ENCODE measurements at regions not wholly inside any gene's neighbourhood (a gene's known extent, or its start where the extent isn't known, plus 50 kb on each side); places are given as distances from the start of the nearest gene placed in this dataset.

DNA sequence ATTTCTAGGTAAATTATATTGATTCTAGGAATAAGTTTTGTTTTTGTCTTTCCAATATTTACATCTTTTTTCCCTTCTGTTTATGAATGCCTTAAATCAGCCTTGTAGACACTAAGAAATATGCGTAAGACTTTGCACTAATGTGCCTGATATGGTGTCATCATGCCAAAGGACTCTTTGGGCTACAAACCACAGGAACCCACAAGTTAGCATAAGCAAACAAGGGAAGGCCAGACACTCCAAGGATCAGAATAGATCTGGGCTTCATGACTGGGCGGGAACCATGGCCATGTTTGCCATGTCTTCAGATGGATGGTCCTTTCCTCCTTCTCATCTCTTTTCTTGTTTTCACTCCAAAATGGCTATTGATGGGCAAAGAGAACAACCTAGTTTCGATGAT lies 242.2 kb upstream of the CHRNA7 start:
- Mint-ChIP-seq H3K36me3 (ENCODE audit: unreplicated experiment) (no peaks in the 10 kb centered on the region), H3K9me3 (ENCODE audit: unreplicated experiment) (peaks cover 6% of the 10 kb centered on the region), H3K4me1 (ENCODE audit: unreplicated experiment) (no peaks in the 10 kb centered on the region), H3K4me3 (ENCODE audit: unreplicated experiment) (no peak overlapping the region), H3K27ac (ENCODE audit: unreplicated experiment) (no peak overlapping the region), H3K27me3 (ENCODE audit: unreplicated experiment) (no peaks in the 10 kb centered on the region)
- DNase-seq (ENCODE audit: extremely low spot score, unreplicated experiment) = no peak
- TF ChIP-seq, protein P1, sequence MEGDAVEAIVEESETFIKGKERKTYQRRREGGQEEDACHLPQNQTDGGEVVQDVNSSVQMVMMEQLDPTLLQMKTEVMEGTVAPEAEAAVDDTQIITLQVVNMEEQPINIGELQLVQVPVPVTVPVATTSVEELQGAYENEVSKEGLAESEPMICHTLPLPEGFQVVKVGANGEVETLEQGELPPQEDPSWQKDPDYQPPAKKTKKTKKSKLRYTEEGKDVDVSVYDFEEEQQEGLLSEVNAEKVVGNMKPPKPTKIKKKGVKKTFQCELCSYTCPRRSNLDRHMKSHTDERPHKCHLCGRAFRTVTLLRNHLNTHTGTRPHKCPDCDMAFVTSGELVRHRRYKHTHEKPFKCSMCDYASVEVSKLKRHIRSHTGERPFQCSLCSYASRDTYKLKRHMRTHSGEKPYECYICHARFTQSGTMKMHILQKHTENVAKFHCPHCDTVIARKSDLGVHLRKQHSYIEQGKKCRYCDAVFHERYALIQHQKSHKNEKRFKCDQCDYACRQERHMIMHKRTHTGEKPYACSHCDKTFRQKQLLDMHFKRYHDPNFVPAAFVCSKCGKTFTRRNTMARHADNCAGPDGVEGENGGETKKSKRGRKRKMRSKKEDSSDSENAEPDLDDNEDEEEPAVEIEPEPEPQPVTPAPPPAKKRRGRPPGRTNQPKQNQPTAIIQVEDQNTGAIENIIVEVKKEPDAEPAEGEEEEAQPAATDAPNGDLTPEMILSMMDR (IDR thresholded peaks at IDR 0.05) = no peak

DNA sequence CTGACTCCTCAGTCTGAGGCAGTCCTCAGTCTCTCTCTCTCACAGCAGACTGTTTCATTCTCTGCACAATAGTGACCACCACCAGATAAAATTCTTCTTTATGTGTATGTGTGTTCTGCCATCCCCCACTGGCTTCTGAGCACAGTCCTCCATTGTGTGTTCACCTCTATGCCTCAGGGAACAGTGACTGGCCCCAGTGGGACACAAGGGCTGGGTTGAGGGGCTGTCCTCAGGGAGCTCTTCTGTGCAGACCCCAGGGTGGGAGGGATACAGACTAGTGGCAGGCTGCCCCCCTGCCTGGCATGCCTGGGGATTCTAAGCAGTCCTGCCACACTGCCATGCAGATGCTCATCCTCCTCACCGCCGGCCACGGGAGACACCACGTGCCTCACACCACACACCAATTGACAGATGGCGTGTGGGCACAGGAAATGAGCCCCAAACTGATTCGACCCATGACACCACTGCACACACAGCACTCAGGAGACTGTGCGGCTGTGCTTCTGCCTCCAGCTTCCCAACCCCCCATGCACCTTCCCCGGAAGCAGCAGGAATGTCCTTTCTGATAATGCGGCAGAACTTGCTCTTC lies 237.6 kb upstream of the CHRNA7 start:
- H3K4me1 Mint-ChIP-seq (ENCODE audit: unreplicated experiment) = no peaks in the 10 kb centered on the region
- H3K27ac Mint-ChIP-seq (ENCODE audit: unreplicated experiment) = no peak overlapping the region
- H3K4me3 Mint-ChIP-seq (ENCODE audit: unreplicated experiment) = no peak overlapping the region
- DNase-seq (ENCODE audit: extremely low spot score, unreplicated experiment) = peak; percentile 65
- TF ChIP-seq, protein P1 (IDR thresholded peaks at IDR 0.05) = no peak
- no peaks in the 10 kb centered on the region for H3K27me3 Mint-ChIP-seq (ENCODE audit: unreplicated experiment)
- no peaks in the 10 kb centered on the region for H3K36me3 Mint-ChIP-seq (ENCODE audit: unreplicated experiment)
- H3K9me3 Mint-ChIP-seq (ENCODE audit: unreplicated experiment) = peaks cover 6% of the 10 kb centered on the region

DNA sequence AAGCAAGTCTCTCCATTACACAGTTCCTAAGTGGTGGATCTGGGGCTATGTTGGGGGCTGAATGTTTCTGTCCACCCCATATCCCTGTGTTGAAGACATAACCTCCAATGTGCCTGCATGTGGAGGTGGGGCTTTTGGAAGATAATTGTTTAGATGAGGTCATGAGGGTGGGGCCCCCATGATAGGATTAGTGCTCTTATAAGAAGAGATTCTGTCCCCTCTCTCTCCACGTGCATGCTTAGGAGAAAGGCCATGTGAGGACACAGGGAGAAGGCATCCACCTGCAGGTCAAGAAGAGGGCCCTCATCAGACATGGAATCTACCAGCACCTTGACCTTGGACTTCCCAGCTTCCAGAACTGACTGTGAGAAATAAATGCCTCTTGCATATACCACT lies 231.0 kb upstream of the CHRNA7 start:
- TF ChIP-seq, protein P1 (IDR thresholded peaks at IDR 0.05) = no peak
- no peak overlapping the region for H3K4me3 Mint-ChIP-seq (ENCODE audit: unreplicated experiment)
- no peaks in the 10 kb centered on the region for H3K9me3 Mint-ChIP-seq (ENCODE audit: unreplicated experiment)
- no peaks in the 10 kb centered on the region for H3K36me3 Mint-ChIP-seq (ENCODE audit: unreplicated experiment)
- no peak overlapping the region for H3K27ac Mint-ChIP-seq (ENCODE audit: unreplicated experiment)
- no peaks in the 10 kb centered on the region for H3K27me3 Mint-ChIP-seq (ENCODE audit: unreplicated experiment)
- H3K4me1 Mint-ChIP-seq (ENCODE audit: unreplicated experiment) = no peaks in the 10 kb centered on the region
- no peak for DNase-seq (ENCODE audit: extremely low spot score, unreplicated experiment)

DNA sequence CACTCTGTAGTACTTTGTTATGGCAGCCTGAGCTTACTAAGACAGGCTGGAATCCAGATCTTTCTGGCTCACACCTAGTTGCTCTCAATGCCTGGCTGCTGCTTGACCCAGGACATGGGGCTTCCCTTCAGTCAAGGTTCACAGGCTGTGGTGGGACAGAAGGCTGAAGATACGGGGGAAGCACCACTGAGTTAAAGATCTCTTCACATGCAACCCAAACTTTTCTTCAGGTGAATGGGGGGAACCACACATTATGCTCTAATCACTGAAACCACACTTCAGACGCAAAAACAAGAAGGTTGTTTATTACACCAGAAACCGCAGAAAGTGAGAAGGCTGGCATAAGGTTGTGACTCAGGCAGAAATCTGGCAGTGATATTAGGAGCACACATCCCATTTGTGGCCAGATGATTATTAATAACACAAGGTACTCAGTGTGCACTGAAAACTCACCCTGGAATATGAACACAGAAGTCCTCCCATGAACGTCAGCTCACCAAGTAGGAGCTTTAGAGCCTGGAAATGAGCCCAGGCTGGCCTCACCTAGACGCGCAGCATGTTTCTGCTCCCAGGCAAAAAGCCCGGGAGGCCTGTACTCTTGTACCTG lies 230.5 kb upstream of the CHRNA7 start:
- no peaks in the 10 kb centered on the region for H3K9me3 Mint-ChIP-seq (ENCODE audit: unreplicated experiment)
- no peaks in the 10 kb centered on the region for H3K27me3 Mint-ChIP-seq (ENCODE audit: unreplicated experiment)
- no peaks in the 10 kb centered on the region for H3K36me3 Mint-ChIP-seq (ENCODE audit: unreplicated experiment)
- no peaks in the 10 kb centered on the region for H3K4me1 Mint-ChIP-seq (ENCODE audit: unreplicated experiment)
- TF ChIP-seq, protein P1 (IDR thresholded peaks at IDR 0.05) = no peak
- no peak for DNase-seq (ENCODE audit: extremely low spot score, unreplicated experiment)
- no peak overlapping the region for H3K27ac Mint-ChIP-seq (ENCODE audit: unreplicated experiment)
- no peak overlapping the region for H3K4me3 Mint-ChIP-seq (ENCODE audit: unreplicated experiment)

DNA sequence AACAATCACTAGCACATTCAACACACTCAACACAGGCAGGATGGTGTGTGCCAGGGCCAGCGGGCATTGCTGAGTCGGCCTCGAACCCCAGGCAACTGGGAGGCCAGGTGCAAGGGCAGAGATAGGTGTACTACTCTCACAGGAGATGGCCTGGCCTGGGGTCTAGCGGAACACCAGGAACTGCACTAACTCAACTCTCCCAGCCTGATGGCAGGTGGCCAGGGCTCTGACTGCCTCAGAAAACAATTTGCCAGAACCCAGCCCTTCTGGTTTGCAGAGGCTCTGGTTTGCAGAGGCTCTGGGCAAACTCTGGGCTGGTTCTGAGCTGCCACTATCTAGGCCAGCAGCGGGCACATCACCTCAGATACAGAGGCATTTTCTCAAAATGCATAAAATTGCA lies 229.2 kb upstream of the CHRNA7 start:
- Mint-ChIP-seq H3K4me3 (ENCODE audit: unreplicated experiment) (no peak overlapping the region), H3K27ac (ENCODE audit: unreplicated experiment) (no peak overlapping the region), H3K36me3 (ENCODE audit: unreplicated experiment) (no peaks in the 10 kb centered on the region), H3K9me3 (ENCODE audit: unreplicated experiment) (no peaks in the 10 kb centered on the region), H3K27me3 (ENCODE audit: unreplicated experiment) (no peaks in the 10 kb centered on the region), H3K4me1 (ENCODE audit: unreplicated experiment) (no peaks in the 10 kb centered on the region)
- no peak for DNase-seq (ENCODE audit: extremely low spot score, unreplicated experiment)
- TF ChIP-seq, protein P1 (IDR thresholded peaks at IDR 0.05) = no peak
